HEK293T (cell line): ENCODE measurements at regions not wholly inside any gene's neighbourhood (a gene's known extent, or its start where the extent isn't known, plus 50 kb on each side); places are given as distances from the start of the nearest gene placed in this dataset.

Source experiments
- CTCF ChIA-PET: fragments of 350-600 bp; formaldehyde crosslinking; extraction: SDS; loops from one replicate; lab custom pipeline; 2021; ENCODE audit warnings: antibody characterized with exemption, inconsistent platforms; lab: Yijun Ruan, JAX
- POLR2A ChIA-PET: fragments of 350-600 bp; formaldehyde crosslinking; extraction: SDS; loops from one replicate; lab custom pipeline; 2020; ENCODE audit warnings: antibody characterized with exemption, inconsistent platforms; lab: Yijun Ruan, JAX
- DNase-seq: peaks from one replicate; pipeline ENCODE4 v3.0.0; 2012; ENCODE audit warnings: mixed read lengths; ENCODE audit errors: extremely low spot score
- ARNT ChIP-seq: fragments of 450-650 bp; IDR thresholded peaks from 2 replicates; pipeline ENCODE4 v1.6.1; 2017; ENCODE audit warnings: mild to moderate bottlenecking
- BHLHE40 ChIP-seq: fragments of 450-650 bp; IDR thresholded peaks from 2 replicates; pipeline ENCODE4 v1.6.1; 2016; ENCODE audit warnings: mild to moderate bottlenecking, moderate library complexity, borderline replicate concordance
- CTBP1 ChIP-seq: fragments of 450-650 bp; IDR thresholded peaks from 2 replicates; pipeline ENCODE4 v1.6.1; 2016; ENCODE audit warnings: borderline replicate concordance
- ELF4 ChIP-seq: fragments of 450-650 bp; IDR thresholded peaks from 2 replicates; pipeline ENCODE4 v1.6.1; 2017; ENCODE audit warnings: antibody characterized with exemption
- FOXA1 ChIP-seq: fragments of 450-650 bp; IDR thresholded peaks from 2 replicates; pipeline ENCODE4 v1.6.1; 2016; ENCODE audit warnings: mild to moderate bottlenecking
- FOXK2 ChIP-seq: fragments of 450-650 bp; IDR thresholded peaks from 2 replicates; pipeline ENCODE4 v1.6.1; 2016; ENCODE audit warnings: mild to moderate bottlenecking
- FOXM1 ChIP-seq: fragments of 450-650 bp; IDR thresholded peaks from 2 replicates; pipeline ENCODE4 v1.6.1; 2017; ENCODE audit warnings: mild to moderate bottlenecking, borderline replicate concordance
- HDGF ChIP-seq: fragments of 450-650 bp; IDR thresholded peaks from 2 replicates; pipeline ENCODE4 v1.6.1; 2017; ENCODE audit warnings: antibody characterized with exemption, borderline replicate concordance
- L3MBTL2 ChIP-seq: fragments of 450-650 bp; conservative IDR thresholded peaks from 2 replicates; pipeline ENCODE4 v1.6.1; 2016; ENCODE audit warnings: mild to moderate bottlenecking
- LEF1 ChIP-seq: fragments of 450-650 bp; IDR thresholded peaks from 2 replicates; pipeline ENCODE4 v1.6.1; 2017; ENCODE audit warnings: mild to moderate bottlenecking, borderline replicate concordance
- NFRKB ChIP-seq: fragments of 450-650 bp; IDR thresholded peaks from 2 replicates; pipeline ENCODE4 v1.6.1; 2016; ENCODE audit warnings: mild to moderate bottlenecking, moderate library complexity
- PKNOX1 ChIP-seq: fragments of 450-650 bp; IDR thresholded peaks from 2 replicates; pipeline ENCODE4 v1.6.1; 2016
- SP1 ChIP-seq: fragments of 450-650 bp; IDR thresholded peaks from 2 replicates; pipeline ENCODE4 v1.6.1; 2017
- SUZ12 ChIP-seq: fragments of 450-650 bp; IDR thresholded peaks from 2 replicates; pipeline ENCODE4 v1.6.1; 2016; ENCODE audit warnings: mild to moderate bottlenecking
- TARDBP ChIP-seq: fragments of 450-650 bp; IDR thresholded peaks from 2 replicates; pipeline ENCODE4 v1.6.1; 2016
- ZNF384 ChIP-seq: fragments of 450-650 bp; IDR thresholded peaks from 2 replicates; pipeline ENCODE4 v1.6.1; 2016

GRCh38 chr13:95360052-95360451 is 58.8 kb upstream of the ABCC4 start:
- CTCF ChIA-PET = no interaction called here
- no peak for TF ChIP-seq ELF4
- no peak for TF ChIP-seq LEF1
- TF ChIP-seq FOXM1 = no peak
- no peak for TF ChIP-seq HDGF
- TF ChIP-seq L3MBTL2 = no peak
- no peak for TF ChIP-seq PKNOX1
- no peak for TF ChIP-seq ARNT
- no peak for TF ChIP-seq FOXA1
- TF ChIP-seq TARDBP = no peak
- TF ChIP-seq BHLHE40 = no peak
- TF ChIP-seq ZNF384 = no peak
- no peak for TF ChIP-seq SUZ12
- no peak for TF ChIP-seq FOXK2
- POLR2A ChIA-PET = no interaction called here

GRCh38 chr13:95360464-95361097 is 59.3 kb upstream of the ABCC4 start:
- no peak for DNase-seq
- CTCF ChIA-PET = no interaction called here
- POLR2A ChIA-PET = no interaction called here
- TF ChIP-seq ZNF384 = no peak
- no peak for TF ChIP-seq BHLHE40
- no peak for TF ChIP-seq SP1
- TF ChIP-seq PKNOX1 = no peak
- no peak for TF ChIP-seq SUZ12

More at GRCh38 chr13:95360052-95360451, 58.8 kb upstream of the ABCC4 start:
- DNase-seq = no peak

GRCh38 chr13:95361686-95362085 is 60.4 kb upstream of the ABCC4 start:
- no peak for DNase-seq
- ChIA-PET CTCF (no interaction called here), POLR2A (no interaction called here)
- TF ChIP-seq NFRKB = no peak
- TF ChIP-seq L3MBTL2 = no peak
- no peak for TF ChIP-seq ELF4
- TF ChIP-seq FOXA1 = no peak
- no peak for TF ChIP-seq CTBP1
- no peak for TF ChIP-seq FOXK2
- TF ChIP-seq FOXM1 = no peak
- no peak for TF ChIP-seq BHLHE40
- no peak for TF ChIP-seq PKNOX1
- no peak for TF ChIP-seq LEF1
- TF ChIP-seq TARDBP = no peak

DNA sequence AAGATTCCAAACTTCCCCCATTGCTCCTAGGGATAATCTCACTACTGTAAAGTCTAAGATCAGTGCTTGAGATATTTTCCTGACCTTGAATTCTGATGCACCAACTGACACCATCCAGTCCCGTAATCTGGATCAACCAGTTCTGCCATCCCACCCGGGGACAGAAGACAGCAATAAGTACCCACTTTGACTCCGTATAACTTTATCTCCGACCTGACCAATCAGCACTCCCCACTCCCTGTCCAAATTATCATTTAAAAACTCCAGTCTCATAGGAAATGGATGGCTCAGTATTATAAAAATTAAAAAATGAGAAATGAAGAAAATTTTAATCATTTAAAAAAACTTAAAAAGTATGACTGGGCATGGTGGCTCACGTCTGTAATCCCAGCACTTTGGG is 61.4 kb upstream of the ABCC4 start:
- POLR2A ChIA-PET = no interaction called here
- TF ChIP-seq FOXK2 = no peak
- TF ChIP-seq L3MBTL2 = no peak
- no peak for TF ChIP-seq ZNF384
- no peak for TF ChIP-seq PKNOX1
- no peak for TF ChIP-seq SUZ12
- TF ChIP-seq TARDBP = no peak
- no peak for TF ChIP-seq BHLHE40
- no peak for DNase-seq
- CTCF ChIA-PET = no interaction called here

- DNase-seq = no peak
Observed at GRCh38 chr13:95367309-95367843, 66.1 kb upstream of the ABCC4 start.

More at GRCh38 chr13:95367309-95367843, 66.1 kb upstream of the ABCC4 start:
- TF ChIP-seq LEF1 (no peak), PKNOX1 (no peak), ELF4 (no peak), FOXK2 (no peak), BHLHE40 (no peak), SP1 (no peak), FOXA1 (no peak), TARDBP (no peak)
- POLR2A ChIA-PET = no interaction called here
- CTCF ChIA-PET = no interaction called here
